ENCODE measurements at regions not wholly inside any gene's neighbourhood (a gene's known extent, or its start where the extent isn't known, plus 50 kb on each side); places are given as distances from the start of the nearest gene placed in this dataset.

DNA sequence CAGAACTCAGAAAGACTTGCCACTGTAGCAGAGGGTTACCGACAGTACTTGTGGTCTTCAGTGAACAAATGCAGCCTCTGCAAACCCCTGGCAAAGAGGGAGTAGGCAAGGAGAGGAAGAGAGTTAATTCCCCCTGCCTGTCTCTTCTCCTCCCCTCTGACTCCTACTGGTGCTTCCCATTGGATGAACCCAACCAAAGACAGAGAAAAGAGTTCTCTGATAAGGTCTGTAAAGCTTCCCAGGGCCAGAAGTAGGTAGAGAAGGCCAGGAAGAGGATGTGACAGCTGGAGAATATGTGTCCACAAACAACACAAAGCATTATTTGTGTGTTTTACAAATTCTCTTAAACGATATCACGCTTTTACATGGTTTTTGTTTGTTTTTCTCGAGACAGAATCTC is 66.6 kb upstream of the GPCPD1 start (continued):
- TF ChIP-seq, protein P1, sequence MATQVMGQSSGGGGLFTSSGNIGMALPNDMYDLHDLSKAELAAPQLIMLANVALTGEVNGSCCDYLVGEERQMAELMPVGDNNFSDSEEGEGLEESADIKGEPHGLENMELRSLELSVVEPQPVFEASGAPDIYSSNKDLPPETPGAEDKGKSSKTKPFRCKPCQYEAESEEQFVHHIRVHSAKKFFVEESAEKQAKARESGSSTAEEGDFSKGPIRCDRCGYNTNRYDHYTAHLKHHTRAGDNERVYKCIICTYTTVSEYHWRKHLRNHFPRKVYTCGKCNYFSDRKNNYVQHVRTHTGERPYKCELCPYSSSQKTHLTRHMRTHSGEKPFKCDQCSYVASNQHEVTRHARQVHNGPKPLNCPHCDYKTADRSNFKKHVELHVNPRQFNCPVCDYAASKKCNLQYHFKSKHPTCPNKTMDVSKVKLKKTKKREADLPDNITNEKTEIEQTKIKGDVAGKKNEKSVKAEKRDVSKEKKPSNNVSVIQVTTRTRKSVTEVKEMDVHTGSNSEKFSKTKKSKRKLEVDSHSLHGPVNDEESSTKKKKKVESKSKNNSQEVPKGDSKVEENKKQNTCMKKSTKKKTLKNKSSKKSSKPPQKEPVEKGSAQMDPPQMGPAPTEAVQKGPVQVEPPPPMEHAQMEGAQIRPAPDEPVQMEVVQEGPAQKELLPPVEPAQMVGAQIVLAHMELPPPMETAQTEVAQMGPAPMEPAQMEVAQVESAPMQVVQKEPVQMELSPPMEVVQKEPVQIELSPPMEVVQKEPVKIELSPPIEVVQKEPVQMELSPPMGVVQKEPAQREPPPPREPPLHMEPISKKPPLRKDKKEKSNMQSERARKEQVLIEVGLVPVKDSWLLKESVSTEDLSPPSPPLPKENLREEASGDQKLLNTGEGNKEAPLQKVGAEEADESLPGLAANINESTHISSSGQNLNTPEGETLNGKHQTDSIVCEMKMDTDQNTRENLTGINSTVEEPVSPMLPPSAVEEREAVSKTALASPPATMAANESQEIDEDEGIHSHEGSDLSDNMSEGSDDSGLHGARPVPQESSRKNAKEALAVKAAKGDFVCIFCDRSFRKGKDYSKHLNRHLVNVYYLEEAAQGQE (IDR thresholded peaks at IDR 0.05; ENCODE audit: low read depth), result no peak
- TF ChIP-seq ZFX (IDR thresholded peaks at IDR 0.05) (no peak), ZNF274 (IDR thresholded peaks at IDR 0.05; ENCODE audit: low read depth, low read length) (no peak), EZH2phosphoT487 (IDR thresholded peaks at IDR 0.05; ENCODE audit: borderline replicate concordance) (no peak), POLR2A (IDR thresholded peaks at IDR 0.05; ENCODE audit: borderline replicate concordance, extremely low read depth, insufficient read depth, insufficient read length) (no peak), CEBPB (IDR thresholded peaks at IDR 0.05; ENCODE audit: low read depth) (no peak)

DNA sequence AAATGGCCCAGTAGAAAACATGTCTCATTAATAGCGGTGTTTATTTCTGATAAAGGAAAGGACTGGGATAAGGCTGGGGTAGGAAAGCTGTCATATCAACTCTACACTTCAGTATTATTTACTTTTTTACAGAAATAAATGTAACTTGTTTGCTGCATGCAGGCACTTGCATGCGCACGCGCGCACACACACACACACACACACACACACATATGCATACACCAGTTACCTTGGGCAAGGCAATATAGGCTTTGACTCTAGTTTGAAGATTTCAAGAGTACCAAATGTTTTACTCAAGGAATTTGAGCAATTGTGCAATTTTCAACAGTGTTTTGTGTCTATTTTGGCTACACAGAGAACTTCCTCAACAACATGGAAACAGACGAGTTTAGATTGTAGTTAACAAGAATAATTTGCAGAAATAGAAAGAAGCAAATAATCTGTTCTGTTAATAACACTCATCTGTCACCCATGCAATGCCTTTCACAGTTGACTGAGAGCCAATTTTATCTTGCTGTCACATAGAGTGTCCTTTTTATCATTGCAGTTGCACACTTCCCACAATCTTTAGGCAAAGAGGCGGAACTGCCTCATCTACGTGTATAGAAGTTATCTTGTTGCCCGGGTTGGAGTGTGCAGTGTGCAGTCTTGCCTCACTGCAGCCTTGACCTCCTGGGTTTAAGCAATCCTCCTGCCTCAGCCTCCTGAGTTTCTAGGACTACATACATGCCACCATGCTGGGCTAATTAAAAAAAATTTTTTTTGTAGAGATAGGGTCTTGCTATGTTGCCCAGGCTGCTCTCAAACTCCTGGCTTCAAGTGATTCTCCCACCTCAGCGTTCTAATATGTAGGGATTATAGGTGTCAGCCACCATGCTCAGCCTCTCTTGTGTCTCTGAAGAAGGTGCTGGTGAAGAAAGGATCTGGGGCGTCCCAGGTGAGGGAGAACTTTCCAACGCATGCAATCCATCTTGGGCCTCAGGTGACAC is 64.6 kb upstream of the GPCPD1 start:
- Histone ChIP-seq H2AFZ (ENCODE audit: low read depth, low read length, poor library complexity, severe bottlenecking) (no peak overlapping the region), H3K4me2 (ENCODE audit: low read length) (no peak overlapping the region), H3K27ac (ENCODE audit: low read depth, low read length) (no peak overlapping the region), H3K79me2 (ENCODE audit: insufficient read depth, low read length) (no peaks in the 10 kb centered on the region), H3K9me2 (ENCODE audit: insufficient read depth) (no peaks in the 10 kb centered on the region), H4K20me1 (ENCODE audit: insufficient read depth) (no peaks in the 10 kb centered on the region), H3K9ac (ENCODE audit: low read length) (no peak overlapping the region), H3K27me3 (ENCODE audit: insufficient read depth, low read length) (no peaks in the 10 kb centered on the region), H3K36me3 (ENCODE audit: control insufficient read depth in 1 of 2, insufficient read depth in 2 of 2, low read length in 2 of 2) (no peaks in the 10 kb centered on the region), H3K4me3 (replicated peaks in 1 of 2; ENCODE audit: low read depth in 1 of 2, low read length in 2 of 2) (no peak overlapping the region), H3K4me1 (ENCODE audit: control insufficient read depth in 1 of 2, insufficient read depth in 2 of 2, low read length in 2 of 2) (peaks cover 4 to 7% of the 10 kb centered on the region in 2 experiments; a peak in 3 of 4 replicates), H3K9me3 (ENCODE audit: control insufficient read depth in 1 of 2, insufficient read depth in 1 of 2, low read depth in 1 of 2, low read length in 2 of 2) (no peaks in the 10 kb centered on the region)
- TF ChIP-seq CEBPB (IDR thresholded peaks at IDR 0.05; ENCODE audit: low read depth), result no peak
- no peak for TF ChIP-seq YY1 (IDR thresholded peaks at IDR 0.05; ENCODE audit: extremely low read depth, insufficient replicate concordance, low read depth, low read length)
- TF ChIP-seq SP1 (IDR thresholded peaks at IDR 0.05; ENCODE audit: low read depth), result no peak
- TF ChIP-seq, protein P2, sequence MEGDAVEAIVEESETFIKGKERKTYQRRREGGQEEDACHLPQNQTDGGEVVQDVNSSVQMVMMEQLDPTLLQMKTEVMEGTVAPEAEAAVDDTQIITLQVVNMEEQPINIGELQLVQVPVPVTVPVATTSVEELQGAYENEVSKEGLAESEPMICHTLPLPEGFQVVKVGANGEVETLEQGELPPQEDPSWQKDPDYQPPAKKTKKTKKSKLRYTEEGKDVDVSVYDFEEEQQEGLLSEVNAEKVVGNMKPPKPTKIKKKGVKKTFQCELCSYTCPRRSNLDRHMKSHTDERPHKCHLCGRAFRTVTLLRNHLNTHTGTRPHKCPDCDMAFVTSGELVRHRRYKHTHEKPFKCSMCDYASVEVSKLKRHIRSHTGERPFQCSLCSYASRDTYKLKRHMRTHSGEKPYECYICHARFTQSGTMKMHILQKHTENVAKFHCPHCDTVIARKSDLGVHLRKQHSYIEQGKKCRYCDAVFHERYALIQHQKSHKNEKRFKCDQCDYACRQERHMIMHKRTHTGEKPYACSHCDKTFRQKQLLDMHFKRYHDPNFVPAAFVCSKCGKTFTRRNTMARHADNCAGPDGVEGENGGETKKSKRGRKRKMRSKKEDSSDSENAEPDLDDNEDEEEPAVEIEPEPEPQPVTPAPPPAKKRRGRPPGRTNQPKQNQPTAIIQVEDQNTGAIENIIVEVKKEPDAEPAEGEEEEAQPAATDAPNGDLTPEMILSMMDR (IDR thresholded peaks at IDR 0.05 in 2 of 3, conservative IDR thresholded peaks at IDR 0.05 in 1 of 3; ENCODE audit: borderline replicate concordance in 1 of 3, insufficient read depth in 1 of 3, low read depth in 2 of 3, low read length in 2 of 3), result no peak
- TF ChIP-seq, protein P3, sequence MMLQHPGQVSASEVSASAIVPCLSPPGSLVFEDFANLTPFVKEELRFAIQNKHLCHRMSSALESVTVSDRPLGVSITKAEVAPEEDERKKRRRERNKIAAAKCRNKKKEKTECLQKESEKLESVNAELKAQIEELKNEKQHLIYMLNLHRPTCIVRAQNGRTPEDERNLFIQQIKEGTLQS (IDR thresholded peaks at IDR 0.05), result no peak
- TF ChIP-seq ELF1 (IDR thresholded peaks at IDR 0.05; ENCODE audit: borderline replicate concordance, low read depth), result no peak
- no peak for TF ChIP-seq POLR2A (IDR thresholded peaks at IDR 0.05; ENCODE audit: borderline replicate concordance, extremely low read depth, insufficient read depth, insufficient read length)
- ChIA-PET POLR2A (no interaction called here), RAD21 (ENCODE audit: low non-redundant PET in 1 of 2, low total read pairs in 2 of 2, uncharacterized antibody in 2 of 2, unreplicated experiment in 2 of 2) (no interaction called here), CTCF (no interaction called here)
- DNase-seq (ENCODE audit: low read depth, low spot score) (no peak), ATAC-seq (no peak)
- intact Hi-C loops (cut with micrococcal nuclease), result no loop called here
- BruUV-seq (replicated peaks), result no TSS peak

Measured in HCT116 (cell line).